ENCODE measurements at regions not wholly inside any gene's neighbourhood (a gene's known extent, or its start where the extent isn't known, plus 50 kb on each side); places are given as distances from the start of the nearest gene placed in this dataset.
"Not testable (repeated sequence)": the region's sequence is repeated elsewhere in the genome, so short reads cannot be mapped to it uniquely, and the experiment has no call there.

DNA sequence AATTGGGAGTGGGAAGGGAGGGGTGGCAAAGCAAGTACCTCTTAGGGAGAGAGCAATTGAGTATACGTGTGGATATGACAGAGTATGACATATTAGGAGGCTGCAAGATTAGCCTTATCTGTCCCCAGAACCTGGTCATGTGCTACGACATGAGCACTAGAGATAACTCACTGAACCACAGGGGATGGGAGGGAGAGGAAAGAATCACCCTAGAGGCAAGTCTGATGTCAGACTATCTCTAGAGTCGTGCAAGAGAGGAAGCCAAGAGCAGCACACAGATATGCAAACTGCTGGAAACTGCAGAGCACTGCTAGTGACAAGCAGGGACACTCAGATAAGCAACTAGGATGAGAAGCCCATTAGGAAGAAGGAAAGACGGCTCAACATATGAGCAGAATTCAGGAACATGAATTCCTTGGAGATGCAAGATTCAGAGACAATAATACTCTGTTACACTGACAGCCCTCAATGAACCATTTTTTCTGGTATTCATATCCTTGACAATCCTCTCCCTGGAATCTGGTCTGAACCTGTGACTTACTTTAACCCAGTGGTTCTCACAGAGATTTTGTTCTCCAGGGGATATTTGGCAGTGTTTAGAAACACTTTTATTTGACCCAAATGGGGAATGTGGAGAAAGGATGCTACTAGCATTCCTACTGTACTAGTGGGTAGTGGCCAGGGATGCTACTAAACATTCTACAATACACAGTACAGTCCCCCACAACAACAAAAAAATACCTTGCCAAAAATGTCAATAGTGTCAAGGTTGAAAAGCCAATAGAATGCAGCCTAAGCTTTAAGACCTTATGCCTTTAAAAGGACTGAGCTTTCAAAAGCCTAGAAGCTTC, 84.0 kb upstream of the BMP2K start:
- no peak for DNase-seq (ENCODE audit: low spot score)

DNA sequence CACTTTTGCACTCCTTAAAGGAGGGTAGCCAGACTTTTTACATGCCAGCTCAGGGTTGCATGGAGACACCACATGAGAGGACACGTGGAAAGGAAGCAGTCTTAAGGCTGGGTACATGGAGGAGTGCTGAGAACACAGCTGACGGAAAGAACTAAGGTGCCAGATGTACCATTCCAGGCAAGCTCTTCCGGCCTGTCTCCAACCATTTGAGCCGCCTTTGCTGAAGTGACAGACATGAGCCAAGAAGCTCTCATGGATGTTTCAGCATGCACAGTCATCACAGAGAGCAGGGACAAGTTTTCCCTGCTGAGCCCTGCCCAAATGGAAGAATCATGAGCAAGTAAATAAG, 83.4 kb upstream of the BMP2K start:
- DNase-seq (ENCODE audit: low spot score): no peak

DNA sequence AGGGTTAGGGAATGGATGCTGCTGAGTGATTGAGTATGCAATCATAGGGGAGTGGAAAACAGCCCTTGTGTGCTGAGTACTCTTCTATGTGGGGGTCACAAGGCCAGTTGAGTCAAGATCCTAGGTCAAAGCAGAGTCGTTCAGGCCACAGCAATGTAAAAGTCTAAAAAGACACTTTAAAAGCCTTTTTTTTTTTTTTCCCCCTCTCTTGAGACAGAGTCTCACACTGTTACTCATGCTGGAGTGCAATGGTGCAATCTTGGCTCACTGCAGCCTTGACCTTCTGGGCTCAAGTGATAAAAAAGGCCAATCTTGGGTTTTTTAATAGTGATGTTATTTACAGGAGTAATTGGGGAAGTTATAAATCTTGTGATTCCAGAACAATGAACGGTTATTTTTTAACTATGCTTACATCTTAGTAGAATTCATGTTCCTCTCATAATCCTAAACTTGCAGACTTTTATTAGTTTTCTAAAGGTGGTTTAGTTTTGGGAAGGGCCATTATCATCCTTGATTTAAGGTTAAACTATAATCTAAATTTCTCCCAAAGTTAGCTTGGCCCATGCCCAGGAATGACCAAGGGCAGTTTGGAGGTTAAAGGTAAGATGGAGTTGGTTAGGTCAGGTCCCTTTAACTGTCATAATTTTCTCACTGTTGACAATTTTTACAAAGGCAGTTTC, 82.2 kb upstream of the BMP2K start:
- no peak for DNase-seq (ENCODE audit: low spot score)

DNA sequence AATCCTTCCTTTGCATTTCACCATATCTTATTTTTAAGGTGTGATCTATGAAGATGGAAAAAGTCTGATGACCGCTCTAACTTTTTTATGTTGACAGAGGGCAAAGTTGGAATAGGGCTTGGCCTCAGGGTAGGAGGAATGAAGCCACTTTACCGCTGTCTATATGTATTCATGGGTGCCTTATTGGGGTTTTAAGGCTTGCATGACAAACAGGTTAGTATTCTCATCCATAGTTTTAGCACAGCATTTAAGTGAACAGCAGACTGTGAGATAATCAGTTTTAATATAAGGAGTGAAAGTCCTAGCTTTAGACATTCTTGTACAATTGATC, 81.7 kb upstream of the BMP2K start:
- DNase-seq (ENCODE audit: low spot score): no peak

DNA sequence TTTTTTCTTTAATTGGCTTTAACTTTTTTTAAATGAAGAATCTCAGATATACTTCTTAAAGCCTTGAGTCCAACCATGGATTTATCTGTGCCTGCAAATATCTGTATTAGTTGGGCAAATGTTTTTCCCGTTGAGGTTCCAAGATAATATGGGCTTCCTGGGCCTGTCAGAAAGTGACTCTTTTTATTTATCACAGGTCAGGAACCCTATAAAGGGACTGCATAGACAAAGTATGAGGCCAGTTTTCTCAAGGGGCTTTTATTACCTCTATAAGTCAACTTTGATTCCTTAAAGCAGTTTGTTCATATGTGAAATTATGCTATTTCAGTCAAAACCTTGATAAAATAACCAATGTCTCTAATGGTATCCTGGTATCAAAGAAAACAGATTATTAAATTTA, 80.2 kb upstream of the BMP2K start:
- DNase-seq (ENCODE audit: low spot score): no peak

DNA sequence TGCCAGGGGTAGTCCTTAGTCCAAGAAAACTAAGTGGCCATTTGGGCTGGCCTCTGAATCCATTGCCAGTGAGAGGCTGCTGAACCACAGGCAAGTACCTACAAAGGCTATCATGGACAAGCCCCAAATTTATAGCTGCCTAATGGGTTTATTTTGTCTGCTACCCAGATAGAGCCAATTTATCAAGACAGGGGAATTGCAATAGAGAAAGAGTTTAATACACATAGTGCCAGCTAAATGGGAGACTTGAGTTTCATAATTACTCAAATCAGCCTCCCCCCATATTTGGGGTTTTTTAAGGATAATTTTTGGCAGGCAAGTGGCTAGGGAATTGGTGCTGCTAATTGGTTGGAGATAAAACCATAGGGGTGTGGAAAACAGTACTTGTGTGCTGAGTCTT, 73.1 kb upstream of the BMP2K start:
- DNase-seq (ENCODE audit: low spot score): no peak

DNA sequence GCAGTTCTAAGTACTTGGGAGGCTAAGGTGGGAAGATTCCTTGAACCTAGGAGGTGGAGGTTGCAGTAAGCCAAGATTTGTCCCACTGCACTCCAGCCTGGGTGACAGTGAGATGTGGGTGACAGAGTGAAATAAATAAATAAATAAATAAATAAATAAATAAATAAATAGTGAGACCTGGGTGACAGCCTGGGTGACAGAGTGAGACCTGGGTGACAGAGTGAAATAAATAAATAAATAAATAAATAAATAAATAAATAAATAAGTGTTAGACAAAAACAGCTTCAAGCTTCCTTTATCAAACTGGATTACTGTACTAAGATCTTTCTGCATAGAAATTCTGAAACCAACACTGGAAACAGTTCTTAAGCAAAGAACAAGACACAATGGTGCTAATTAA, 71.8 kb upstream of the BMP2K start:
- no peak for DNase-seq (ENCODE audit: low spot score)

DNA sequence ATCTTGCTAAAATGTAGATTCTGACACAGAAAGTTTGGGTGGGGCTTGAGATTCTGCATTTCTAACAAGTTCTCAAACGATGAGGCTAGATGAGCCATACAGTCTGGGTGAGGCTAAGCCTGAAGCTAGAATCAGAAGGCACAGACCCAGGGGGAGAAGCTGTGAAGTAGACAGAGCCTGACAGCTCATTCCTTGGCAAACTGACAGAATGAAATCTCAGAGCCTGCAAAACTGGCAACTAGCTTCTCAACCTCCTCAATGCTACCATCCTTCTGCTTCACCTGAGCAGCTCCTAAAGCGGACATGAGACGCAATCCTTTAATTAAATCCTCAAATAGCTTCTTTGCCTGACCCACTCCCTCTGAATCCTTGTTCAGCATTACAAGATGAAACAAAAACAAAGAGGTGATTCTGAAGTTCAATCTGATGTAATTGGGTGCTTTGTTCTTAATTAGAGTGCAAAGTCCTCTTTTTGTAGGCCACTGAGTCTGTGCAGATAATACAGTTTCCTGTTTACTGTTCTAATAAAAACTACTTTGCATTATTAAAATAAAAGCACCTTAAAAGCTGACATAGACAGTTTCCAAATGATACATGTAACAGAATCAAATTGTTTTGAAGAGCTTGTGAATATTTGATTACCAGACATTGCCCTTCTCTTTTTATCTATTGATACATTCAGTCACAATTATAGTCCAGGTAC, 71.0 kb upstream of the BMP2K start:
- peak; percentile 15 for DNase-seq (ENCODE audit: low spot score)

DNA sequence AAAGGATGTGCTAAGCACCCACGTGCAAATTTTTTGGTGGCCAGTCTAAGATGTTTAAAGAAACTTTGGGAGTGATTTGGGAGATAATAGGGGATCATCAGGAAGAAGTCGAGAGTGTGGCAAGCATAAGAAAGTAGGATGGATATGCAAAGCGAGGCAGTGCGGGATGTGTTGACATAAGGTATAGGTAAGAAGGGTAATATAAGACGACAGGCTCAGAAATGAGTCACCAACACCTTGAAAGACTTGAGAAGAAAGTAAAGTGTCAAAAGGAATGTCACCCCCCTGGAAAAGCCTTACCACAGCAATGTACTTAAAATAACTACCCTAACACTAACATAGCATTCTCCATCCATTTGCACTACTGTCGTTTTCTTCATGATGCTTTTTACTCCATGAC, 69.8 kb upstream of the BMP2K start:
- DNase-seq (ENCODE audit: low spot score): no peak

DNA sequence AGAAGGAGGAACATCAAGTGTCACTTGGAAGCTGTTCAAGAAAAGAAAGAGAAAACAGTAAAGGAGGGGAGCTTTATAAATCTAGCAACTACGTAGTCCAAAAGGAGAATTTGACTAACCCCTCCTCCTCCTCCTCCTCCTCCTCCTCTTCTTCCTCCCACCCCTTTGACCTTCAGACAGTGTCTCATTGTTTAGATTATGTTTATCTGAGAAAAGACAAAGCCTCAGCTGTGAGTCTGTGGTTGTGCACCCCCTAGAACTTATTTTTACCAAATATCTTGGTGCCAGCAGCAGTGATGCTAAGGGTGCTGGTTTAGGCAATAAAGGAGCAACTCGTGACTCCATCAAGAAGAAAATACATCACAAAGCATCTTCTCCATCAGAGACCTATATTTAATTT, 68.9 kb upstream of the BMP2K start:
- DNase-seq (ENCODE audit: low spot score): peak; percentile 33

DNA sequence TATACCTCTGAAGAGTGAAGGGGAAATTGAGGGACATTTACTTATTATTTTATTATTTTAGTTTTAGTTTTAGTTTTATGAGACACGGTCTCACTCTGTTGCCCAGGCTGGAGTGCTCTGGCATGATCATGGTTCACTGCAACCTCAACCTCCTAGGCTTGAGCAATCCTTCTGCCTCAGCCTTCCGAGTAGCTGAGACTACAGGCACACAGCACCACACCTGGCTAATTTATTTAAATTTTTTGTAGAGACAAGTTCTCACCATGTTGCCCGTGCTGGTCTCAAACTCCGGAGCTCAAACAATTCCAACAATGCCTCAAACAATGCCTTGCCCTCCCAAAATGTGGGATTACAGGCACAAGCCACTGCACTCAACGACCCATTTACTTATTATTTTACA, 68.4 kb upstream of the BMP2K start:
- no peak for DNase-seq (ENCODE audit: low spot score)

DNA sequence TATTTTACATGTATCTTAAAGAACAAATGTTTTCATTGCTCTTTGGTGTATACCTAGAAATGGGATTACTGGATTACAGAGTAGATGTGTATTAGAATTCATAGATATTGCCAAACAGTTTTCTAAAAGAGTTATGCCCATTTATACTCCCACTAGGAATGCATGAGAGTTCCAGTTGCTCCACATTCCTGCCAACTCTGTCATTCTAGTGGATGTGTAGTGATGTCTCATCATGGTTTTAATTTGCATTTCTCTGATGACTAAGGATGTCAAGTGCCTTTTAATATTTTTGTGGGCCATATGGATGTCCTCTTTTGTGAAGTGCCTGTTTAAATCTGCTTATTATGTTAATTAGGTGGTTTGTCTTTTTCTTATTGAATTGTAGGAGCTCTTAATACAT, 65.6 kb upstream of the BMP2K start:
- DNase-seq (ENCODE audit: low spot score): no peak

DNA sequence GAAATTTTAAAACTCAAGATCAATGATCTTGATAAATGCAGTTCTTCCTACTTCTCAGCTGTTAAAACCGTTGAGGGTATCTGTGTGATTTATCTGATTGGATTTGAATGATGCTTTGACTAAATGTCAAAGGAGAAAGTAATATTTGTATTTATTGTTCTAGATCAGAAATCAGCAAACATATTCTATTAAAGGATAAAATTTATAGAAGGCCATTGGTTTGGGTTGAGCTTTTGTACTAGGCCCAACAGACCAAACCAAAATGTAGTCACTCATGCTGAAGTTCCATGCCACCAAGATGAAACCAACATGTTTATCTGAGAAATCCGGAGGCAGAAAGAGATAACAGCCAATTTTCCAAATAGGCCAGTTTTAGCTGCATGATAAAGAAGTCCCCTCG, 64.5 kb upstream of the BMP2K start:
- no peak for DNase-seq (ENCODE audit: low spot score)

DNA sequence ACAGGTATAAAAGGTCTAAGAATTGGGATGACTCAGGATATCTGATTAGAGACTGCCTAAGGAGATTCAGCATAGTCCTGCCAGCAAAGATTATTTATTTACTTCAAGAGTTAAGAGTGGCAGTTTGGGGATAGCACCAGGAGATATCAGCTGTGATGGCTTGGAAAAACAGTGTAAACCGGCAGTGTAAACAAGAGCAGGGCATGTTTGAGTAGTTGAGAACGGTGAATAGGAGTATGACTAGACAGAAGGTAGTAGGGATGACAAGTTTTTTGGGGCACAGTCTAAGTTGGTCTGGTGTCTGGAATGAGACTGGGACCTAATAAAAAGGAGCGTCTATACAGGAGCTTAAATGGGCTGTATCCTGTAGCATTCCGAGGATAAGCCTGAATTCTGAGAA, 61.6 kb upstream of the BMP2K start:
- not testable (repeated sequence) for DNase-seq (ENCODE audit: low spot score)

DNA sequence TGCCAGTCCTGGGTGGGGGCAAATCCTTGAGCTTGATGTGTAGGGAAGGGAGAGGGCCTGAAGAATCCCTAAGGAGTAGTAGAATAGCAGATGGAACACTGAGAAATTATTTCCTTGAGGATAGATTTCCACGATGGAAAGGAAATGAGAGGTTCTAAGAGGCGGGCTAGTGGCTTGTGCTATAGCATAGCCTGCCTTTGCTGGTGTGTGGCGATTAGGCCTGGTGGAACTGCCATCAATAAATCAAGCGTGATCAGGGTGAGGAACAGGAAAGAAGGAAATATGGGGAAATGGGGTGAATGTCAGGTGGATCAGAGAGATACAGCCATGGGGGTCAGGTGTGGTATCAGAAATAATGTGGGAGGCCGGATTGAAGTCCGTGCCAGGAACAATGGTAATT, 60.8 kb upstream of the BMP2K start:
- DNase-seq (ENCODE audit: low spot score): not testable (repeated sequence)

DNA sequence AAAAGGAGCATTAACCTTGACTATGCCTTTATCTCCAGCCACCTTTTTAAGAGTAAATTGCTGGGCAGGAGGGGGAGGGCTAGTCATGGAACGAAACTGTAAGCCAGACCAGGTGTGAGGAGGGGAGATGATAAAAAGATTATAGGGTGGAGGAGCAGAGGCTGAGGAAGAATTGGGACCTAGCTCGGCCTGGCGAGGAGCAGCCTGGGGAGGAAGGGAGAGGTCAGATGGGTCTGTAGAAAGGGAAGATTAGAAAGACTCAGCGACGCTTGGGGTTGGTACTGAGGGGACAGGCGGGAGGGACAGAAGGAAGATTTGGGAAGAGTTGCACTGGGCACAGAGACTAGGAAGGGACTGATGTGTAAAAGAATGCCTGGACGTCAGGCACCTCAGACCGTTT, 58.4 kb upstream of the BMP2K start:
- not testable (repeated sequence) for DNase-seq (ENCODE audit: low spot score)

DNA sequence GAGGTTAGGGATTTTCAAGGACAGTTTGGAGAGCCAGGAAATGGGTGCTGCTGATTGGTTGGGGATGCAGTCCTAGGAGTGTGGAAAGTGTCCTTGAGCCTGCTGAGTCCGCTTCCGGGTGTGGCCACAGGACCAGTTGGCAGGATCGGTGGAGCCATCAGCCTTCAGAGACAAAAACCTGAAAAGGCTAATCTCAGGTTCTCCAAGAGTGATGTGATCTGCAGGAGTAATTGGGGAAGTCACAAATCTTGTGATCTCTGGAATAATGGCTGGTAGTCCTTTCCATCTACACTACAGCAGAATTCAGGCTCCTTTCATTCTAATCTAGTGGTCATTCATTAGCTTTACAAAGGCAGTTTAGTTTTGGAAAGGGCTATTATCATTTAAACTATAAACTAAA, 55.9 kb upstream of the BMP2K start:
- DNase-seq (ENCODE audit: low spot score): no peak

DNA sequence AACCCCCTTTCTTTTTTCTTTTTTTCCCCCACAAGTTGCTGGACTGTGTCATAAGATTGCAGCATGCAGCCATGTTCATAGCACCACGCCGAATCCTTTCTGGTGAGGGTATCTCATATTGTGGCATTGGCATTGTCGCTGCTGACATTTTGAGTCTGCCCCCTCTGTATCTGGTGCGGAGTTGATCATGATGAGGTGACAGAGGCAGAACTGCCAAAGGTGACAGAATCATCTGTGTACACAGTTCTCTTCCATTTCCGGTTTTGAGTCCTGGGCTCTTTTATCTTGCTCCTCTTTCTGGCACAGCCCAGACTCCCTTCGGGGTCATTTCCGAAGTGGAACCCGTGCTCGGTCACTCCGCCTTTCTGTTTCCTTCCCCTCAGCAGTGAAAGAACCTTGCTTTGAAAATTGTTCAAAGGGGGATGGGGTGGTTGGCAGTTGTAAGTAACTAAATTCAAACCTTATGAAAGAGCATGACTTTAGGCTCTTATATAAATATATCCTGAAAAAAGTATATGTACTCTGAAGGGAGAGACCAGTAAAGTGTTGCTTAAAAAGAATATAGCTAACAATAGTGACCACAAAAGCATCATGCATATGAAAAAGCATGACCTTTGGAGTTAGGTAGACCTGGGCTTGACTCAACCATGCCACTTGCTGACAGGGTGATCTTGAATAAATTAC, 55.0 kb upstream of the BMP2K start:
- no peak for DNase-seq (ENCODE audit: low spot score)

DNA sequence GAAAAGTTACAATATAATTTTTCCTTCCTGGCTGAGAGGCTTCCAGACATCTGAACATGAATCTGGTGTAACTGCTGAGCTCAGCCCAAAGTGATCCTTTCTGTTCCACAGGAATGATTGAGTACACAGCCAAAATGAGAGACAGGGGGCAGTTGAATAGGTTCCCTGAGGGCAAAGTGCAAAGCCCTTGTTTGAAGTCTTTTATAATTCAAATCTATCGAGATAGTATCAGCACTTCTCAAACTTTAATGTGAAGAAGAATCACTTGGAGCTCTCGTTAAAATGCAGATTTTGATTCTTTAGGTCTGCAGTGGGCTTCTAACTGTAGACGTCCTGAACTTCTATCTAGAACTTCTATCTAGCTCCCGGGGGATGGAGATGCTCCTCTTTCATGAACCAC, 54.4 kb upstream of the BMP2K start:
- DNase-seq (ENCODE audit: low spot score): no peak

DNA sequence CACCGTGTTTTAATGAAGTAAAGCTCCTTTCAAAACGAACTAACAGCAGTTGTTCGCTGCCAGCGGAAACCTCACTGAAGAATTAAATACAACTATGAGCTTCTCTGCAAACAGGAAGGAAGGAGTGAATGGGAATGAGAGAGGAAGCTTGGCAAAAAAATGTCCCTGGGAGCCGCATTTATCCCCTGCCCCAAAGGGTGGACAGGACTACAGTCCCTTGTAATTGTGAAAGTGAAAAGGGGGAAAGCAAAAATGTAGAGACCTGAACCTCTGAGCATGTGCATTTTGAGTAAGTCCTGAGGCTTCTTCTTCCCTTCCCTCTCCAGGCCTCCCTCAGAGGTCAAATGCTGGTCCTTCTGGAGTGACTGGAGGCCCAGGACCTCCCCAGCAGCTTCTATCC, 53.8 kb upstream of the BMP2K start:
- no peak for DNase-seq (ENCODE audit: low spot score)

DNA sequence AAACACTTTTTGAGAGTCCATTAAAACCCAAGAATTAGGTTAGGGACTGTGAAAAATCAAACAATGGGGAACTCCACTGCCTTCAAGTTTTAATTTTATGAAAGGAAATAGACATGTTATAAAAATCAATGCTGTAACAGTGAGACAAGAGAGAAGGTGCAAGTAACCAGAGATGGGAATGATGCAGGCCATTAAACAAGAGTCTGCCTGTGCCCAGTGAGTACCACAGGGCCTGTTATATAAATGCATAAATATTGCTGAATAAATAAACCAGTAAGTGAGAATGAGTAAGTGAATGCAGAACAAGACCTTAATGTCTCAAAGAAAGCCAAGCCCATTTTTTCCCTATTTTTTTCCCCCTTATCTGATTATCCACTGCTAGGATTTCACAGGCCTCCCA, 53.3 kb upstream of the BMP2K start:
- no peak for DNase-seq (ENCODE audit: low spot score)
